Ovary (tissue), 3 donors: ENCODE measurements at regions not wholly inside any gene's neighbourhood (a gene's known extent, or its start where the extent isn't known, plus 50 kb on each side); places are given as distances from the start of the nearest gene placed in this dataset.

Experiments used
- CTCF ChIP-seq, 3 donors: fragments of 450-650 bp in 2 of 3; fragments of 200-600 bp in 1 of 3; IDR thresholded peaks; one replicate each; pipeline versions ENCODE4 v1.5.1 to v1.8.0; 2016 to 2022; ENCODE audit warnings: antibody characterized with exemption in 3 of 3, mild to moderate bottlenecking in 1 of 3
- POLR2A ChIP-seq: fragments of 450-650 bp; IDR thresholded peaks from one replicate; pipeline ENCODE4 v1.6.1; 2017; ENCODE audit warnings: antibody characterized with exemption, mild to moderate bottlenecking, moderate library complexity
- donor health status: DM: no; HTN: no; CAD: no.

GRCh38 chr3:132925256-132925930, 112.8 kb upstream of the TMEM108 start:
- TF ChIP-seq CTCF (IDR thresholded peaks at IDR 0.05) (no peak), POLR2A (no peak)
